Mesodermal cell (in vitro differentiated cells): ENCODE measurements at regions not wholly inside any gene's neighbourhood (a gene's known extent, or its start where the extent isn't known, plus 50 kb on each side); places are given as distances from the start of the nearest gene placed in this dataset.

Experiments used
- H3K27ac ChIP-seq: 2 replicates; pipeline ENCODE4 v1.7.0; 2013; ENCODE audit warnings: mild to moderate bottlenecking, low read depth, low read length, moderate library complexity; ENCODE audit not compliant: severe bottlenecking
- H3K36me3 ChIP-seq: 2 replicates; pipeline ENCODE4 v1.7.1; 2013; ENCODE audit warnings: mild to moderate bottlenecking, low read length, moderate library complexity; ENCODE audit not compliant: control insufficient read depth, insufficient read depth
- H3K4me1 ChIP-seq: one replicate; pipeline ENCODE4 v1.7.1; 2013; ENCODE audit warnings: mild to moderate bottlenecking, low read length; ENCODE audit not compliant: insufficient read depth, control insufficient read depth, poor library complexity, severe bottlenecking
- H3K4me3 ChIP-seq: 2 replicates; pipeline ENCODE4 v1.7.0; 2013; ENCODE audit warnings: low read length, control low read depth, mild to moderate bottlenecking; ENCODE audit not compliant: insufficient read depth, poor library complexity, severe bottlenecking; ENCODE audit errors: extremely low read depth
- H3K9me3 ChIP-seq: 2 replicates; pipeline ENCODE4 v1.7.1; 2013; ENCODE audit warnings: mild to moderate bottlenecking, low read length, moderate library complexity; ENCODE audit not compliant: control insufficient read depth
- WGBS, 2 experiments: methylation state at CpG; one replicate each; pipeline ENCODE4 v1.1.5; 2013; ENCODE audit warnings: missing lambda C conversion rate in 2 of 2; ENCODE audit not compliant: insufficient coverage in 2 of 2; 5-methylcytosine and 5-hydroxymethylcytosine counted together

DNA sequence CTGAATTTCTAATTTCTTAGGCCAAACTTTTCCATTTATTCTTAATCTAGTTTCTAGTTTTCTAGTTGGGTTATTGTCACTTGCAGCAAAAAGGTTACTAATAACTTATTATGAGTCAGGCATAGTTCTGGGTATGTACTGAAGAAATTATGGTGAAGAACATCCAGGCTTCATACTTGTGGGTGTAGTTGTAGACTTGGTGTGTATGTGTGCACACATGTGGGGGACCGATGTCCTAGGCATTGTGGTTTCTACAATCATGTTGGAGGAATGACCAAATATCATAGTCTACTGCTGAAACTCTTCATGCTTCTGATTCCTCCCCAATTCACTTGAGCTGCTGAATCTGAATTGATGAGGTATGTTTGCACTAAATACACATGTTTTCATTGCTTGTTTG is 141.2 kb downstream of the PMAIP1 start:
- H3K4me3 ChIP-seq, result no peak overlapping the region
- no peaks in the 10 kb centered on the region for H3K4me1 ChIP-seq
- H3K36me3 ChIP-seq, result no peaks in the 10 kb centered on the region
- 86% methylated on average over 1 of the region's 1 CpG; no CpG with 5 or more reads in 1 of the 2 experiments for WGBS, 2 experiments
- H3K9me3 ChIP-seq, result no peaks in the 10 kb centered on the region
- H3K27ac ChIP-seq, result no peak overlapping the region

DNA sequence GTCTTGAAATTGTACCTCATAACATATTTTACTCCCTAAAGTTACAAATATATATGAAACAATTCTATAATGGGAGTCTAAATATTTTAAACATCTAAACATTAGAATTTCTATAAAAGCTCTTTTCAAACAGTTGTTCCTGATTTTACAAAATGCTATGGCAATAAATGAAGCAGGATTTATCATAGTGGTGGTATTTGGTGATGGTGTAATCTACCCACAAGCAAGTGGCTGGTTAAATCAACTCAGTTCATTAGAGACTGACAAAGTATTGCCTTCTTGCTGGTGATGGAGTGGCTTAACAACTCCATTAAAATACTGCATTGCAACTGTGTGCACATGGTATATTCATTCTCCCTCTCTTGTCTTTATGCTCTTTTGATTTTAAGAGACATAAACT is 138.9 kb downstream of the PMAIP1 start:
- Histone ChIP-seq H3K27ac (no peak overlapping the region), H3K4me1 (no peaks in the 10 kb centered on the region), H3K4me3 (no peak overlapping the region), H3K9me3 (no peaks in the 10 kb centered on the region), H3K36me3 (no peaks in the 10 kb centered on the region)

DNA sequence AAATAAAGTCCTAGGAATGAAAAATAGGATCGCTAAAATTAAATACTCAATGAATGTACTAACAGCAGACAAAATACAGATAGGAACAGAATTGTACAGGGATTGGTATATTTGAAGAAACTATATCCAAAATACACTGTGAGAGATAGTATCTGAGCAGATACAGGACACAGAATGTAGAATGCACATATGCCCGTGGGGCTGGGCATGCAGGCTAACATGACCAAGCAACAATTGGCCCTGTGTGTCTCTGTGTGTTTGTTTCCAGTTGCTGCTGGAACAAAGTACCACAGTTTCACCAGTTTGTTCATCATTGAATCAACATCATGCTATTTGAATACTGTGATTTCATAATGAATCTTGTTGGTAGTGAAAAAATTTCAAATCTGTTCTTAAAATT is 127.6 kb downstream of the PMAIP1 start:
- no peak overlapping the region for H3K4me3 ChIP-seq
- no peaks in the 10 kb centered on the region for H3K4me1 ChIP-seq
- H3K27ac ChIP-seq, result no peak overlapping the region
- H3K9me3 ChIP-seq, result no peaks in the 10 kb centered on the region
- 75% methylated on average over 1 of the region's 2 CpGs; no CpG with 5 or more reads in 1 of the 2 experiments for WGBS, 2 experiments
- H3K36me3 ChIP-seq, result no peaks in the 10 kb centered on the region

DNA sequence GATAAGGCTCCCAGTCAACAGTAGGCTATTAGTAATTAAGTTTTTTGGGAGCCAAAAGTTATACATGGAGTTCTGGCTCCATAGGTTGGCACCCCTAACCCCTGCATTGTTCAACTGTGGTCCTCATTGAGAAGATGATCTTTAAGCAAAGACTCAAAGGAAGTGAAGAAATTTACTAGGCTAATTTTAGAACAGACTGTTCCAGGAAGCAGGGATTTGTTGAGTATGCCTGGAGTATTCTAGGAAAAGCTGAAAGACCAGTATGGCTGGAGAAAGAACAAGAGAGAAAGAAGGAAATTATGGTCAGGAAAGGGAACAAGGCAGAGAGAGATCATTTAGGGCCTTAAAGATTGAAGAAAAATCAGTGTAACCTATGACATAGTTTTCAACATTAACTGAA is 125.1 kb downstream of the PMAIP1 start:
- Histone ChIP-seq H3K4me1 (peaks cover 2% of the 10 kb centered on the region), H3K36me3 (no peaks in the 10 kb centered on the region), H3K4me3 (no peak overlapping the region), H3K9me3 (no peaks in the 10 kb centered on the region), H3K27ac (no peak overlapping the region)

DNA sequence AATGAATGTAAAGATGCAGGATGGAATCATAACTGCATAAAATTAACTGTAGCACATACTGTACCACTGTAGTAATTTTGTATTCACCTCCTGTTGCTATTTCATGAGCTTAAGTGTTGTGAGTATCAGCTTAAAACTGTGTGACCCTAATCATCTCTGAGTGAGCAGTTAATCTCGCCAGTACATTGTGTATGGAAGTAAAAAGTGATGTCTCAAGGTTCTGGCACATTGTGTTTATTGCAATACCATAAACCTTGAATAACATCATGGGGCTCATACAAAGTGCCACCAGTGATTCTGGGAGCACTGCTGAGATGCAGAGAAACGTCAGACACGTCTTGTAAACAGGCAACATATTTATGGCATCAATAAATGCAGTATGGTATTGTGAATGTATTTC is 124.5 kb downstream of the PMAIP1 start:
- WGBS, 2 experiments, result 69% methylated on average over 2 of the region's 3 CpGs; no CpG with 5 or more reads in 1 of the 2 experiments
- Histone ChIP-seq H3K27ac (no peak overlapping the region), H3K4me1 (peaks cover 2% of the 10 kb centered on the region), H3K9me3 (no peaks in the 10 kb centered on the region), H3K36me3 (no peaks in the 10 kb centered on the region), H3K4me3 (no peak overlapping the region)

DNA sequence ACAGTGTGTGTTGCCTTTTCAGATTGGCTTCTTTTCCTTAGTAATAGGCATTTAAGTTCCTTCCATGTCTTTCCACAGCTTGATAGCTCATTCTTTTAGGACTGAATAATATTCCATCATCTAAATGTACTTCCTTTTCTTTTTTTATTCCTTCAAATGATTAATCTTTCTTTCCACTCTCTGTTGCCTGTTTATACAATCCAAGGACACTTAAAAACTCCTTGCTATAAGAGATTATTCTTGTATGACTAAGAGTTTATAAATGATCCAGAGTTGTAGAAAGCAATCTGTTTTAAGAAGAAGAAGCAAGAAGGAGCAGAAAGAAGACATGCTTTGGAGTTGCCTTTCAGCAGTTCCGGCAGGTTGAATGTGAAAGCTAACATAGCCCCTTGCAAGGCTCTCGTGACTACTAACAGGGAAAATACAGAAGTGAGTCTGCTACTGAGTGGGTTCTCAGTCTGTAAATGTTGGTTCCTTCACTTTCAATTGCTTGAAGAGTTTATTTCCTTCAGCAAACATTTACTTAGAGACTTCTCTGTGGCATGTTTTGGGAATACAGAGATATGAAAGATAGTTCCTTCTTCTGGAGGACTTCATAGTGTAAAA is 123.0 kb downstream of the PMAIP1 start:
- Histone ChIP-seq H3K4me1 (peaks cover 6% of the 10 kb centered on the region), H3K9me3 (no peaks in the 10 kb centered on the region), H3K36me3 (no peaks in the 10 kb centered on the region), H3K27ac (no peak overlapping the region), H3K4me3 (no peak overlapping the region)
- 94 to 100% methylated on average over 1 to 2 of the region's 2 CpGs for WGBS, 2 experiments

DNA sequence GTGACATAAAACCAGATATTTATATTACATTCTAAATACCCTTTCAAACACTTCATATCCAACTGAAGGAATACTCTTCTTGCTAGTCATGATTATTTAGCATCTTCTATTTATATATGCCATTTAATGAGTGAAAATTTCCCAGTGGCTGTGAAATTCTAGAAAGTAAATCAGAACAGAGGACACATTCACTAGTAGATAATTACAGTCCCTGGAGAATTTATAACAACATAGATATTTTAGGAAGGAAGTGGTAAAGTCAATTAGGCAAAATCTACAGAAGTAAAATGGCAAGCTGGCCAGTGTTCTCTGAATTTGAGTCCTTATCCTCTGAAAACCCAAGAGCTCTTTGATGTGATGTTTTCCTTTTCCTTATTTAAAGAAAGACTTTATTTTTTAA is 121.8 kb downstream of the PMAIP1 start:
- H3K36me3 ChIP-seq, result no peaks in the 10 kb centered on the region
- H3K27ac ChIP-seq, result no peak overlapping the region
- no peak overlapping the region for H3K4me3 ChIP-seq

DNA sequence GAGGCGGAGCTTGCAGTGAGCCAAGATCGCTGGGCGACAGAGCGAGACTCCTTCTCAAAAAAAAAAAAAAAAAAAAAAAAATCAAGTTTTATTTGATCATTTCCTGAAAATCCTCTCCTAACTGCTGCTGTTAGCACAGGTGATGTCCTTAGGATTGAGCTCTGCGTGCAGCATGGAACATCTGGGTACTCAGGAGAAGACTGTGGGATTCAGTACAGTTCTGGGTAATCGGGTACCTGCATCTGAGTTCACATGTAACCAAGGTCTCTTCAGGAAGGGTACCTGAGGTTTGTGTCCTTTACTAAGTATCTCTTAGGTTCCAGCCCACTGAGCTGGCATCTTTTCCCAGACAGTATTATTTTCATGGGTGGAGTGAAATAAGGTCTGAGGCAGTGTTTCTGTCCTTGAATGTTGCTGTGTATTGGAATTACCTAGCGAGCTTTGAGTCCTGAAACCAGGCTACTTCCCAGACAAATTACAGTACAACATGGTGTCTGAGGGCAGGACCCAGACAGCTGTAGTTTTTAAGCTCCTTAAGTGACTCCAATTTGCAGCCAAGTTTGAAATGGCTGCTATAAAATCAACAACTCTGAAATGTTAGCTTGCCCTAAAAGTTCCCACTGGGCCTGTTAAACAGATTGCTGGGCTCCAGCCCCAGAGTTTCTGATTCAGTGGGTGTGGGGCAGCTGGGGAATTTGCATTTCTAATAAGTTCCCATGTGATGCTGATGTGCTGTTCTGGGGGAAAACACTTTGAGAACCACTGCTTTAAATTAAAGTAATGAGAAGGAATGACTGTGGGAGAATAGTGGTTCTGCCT is 120.5 kb downstream of the PMAIP1 start:
- 100% methylated on average over 2 to 3 of the region's 7 CpGs for WGBS, 2 experiments
- Histone ChIP-seq H3K9me3 (no peaks in the 10 kb centered on the region), H3K4me3 (no peak overlapping the region), H3K4me1 (peaks cover 6% of the 10 kb centered on the region), H3K27ac (no peak overlapping the region), H3K36me3 (no peaks in the 10 kb centered on the region)

More for the DNA sequence above, 121.8 kb downstream of the PMAIP1 start:
- peaks cover 6% of the 10 kb centered on the region for H3K4me1 ChIP-seq
- H3K9me3 ChIP-seq, result no peaks in the 10 kb centered on the region

DNA sequence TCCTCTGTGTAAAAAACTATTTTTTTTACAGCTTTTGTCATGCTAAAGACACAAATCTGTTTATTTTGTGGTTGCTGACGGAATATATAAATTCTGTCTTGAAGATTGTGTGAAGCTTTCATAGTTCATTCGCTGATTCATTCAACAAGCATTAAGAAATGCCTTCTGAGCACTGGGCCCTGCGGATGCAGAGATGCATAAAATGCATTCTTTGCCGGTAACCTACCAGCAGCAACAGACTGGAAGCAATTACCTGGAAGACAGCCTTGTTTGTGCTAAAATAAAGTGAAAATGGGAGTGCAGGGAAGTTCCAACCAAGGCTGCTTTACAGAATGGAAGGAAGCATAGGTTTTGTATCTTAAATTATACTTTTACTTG is 119.7 kb downstream of the PMAIP1 start:
- H3K27ac ChIP-seq, result no peak overlapping the region
- 58 to 65% methylated on average over 3 of the region's 4 CpGs for WGBS, 2 experiments

DNA sequence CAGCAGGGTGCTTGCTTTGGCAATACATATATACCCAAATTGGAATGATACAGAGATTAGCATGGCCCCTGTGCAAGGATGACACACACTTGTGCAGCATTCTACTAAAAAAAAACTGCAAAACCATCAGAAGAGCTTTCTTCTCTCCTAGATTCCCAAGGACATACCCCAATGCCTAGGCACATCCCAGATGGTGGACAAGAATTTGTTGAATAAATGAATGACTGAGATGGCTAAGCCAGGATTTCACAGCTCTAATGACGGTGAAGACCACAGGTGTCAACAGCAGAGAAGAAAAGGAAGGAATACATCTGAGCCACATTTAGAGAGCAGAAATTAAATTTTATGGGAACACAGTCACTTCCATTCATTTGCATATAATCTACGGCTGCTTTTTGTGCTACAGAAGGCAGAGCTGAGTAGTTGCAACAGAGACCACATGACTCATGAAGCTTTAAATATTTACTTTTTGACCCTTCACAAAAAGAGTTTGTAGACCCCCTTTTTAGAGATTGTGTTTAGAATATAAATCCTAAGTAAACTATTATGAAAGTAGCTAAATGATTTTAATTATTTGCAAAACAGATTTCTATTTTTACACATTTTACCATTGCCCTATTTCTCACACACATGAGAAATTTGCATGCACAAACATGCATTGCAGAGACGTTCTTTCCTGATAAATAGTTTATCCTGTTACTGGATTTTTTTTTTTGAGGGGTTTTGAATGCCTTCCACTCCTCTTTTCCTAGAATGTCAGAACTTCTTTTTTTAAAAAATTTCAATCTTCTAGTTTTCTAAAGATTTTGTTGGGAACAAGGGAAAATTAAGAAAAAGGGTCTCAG is 119.0 kb downstream of the PMAIP1 start:
- Histone ChIP-seq H3K36me3 (no peaks in the 10 kb centered on the region), H3K27ac (no peak overlapping the region), H3K9me3 (no peaks in the 10 kb centered on the region), H3K4me1 (peaks cover 6% of the 10 kb centered on the region), H3K4me3 (no peak overlapping the region)
- no CpG with 5 or more reads among the region's 3 CpGs for WGBS, 2 experiments

More for the DNA sequence above, 119.7 kb downstream of the PMAIP1 start:
- no peaks in the 10 kb centered on the region for H3K36me3 ChIP-seq
- H3K9me3 ChIP-seq, result no peaks in the 10 kb centered on the region
- H3K4me1 ChIP-seq, result peaks cover 6% of the 10 kb centered on the region
- no peak overlapping the region for H3K4me3 ChIP-seq
